PC-9 (cell line): ENCODE measurements at regions not wholly inside any gene's neighbourhood (a gene's known extent, or its start where the extent isn't known, plus 50 kb on each side); places are given as distances from the start of the nearest gene placed in this dataset.

Experiments
- CTCF ChIP-seq: fragments of 200-600 bp; sonication (generic); conservative IDR thresholded peaks from 2 replicates; pipeline ENCODE4 v1.6.1; 2017; ENCODE audit warnings: mixed run types, antibody characterized with exemption, mild to moderate bottlenecking, moderate library complexity
- EZH2 ChIP-seq: fragments of 200-600 bp; sonication (generic); IDR thresholded peaks from 2 replicates; pipeline ENCODE4 v1.8.0; 2017; ENCODE audit warnings: antibody characterized with exemption, low read depth

- no peak for TF ChIP-seq CTCF
- TF ChIP-seq EZH2 = no peak
Observed at GRCh38 chr6:164150232-164150631, 735.7 kb downstream of the QKI start.
